Body of pancreas (tissue), 4 donors: ENCODE measurements at regions not wholly inside any gene's neighbourhood (a gene's known extent, or its start where the extent isn't known, plus 50 kb on each side); places are given as distances from the start of the nearest gene placed in this dataset.

Experiments used
- ATAC-seq: fragments of 150-250 bp; one replicate; pipeline ENCODE4 v1.9.1; 2016
- DNase-seq, 4 donors: peaks; one replicate each; pipeline ENCODE4 v3.0.0-alpha.2; 2019
- H3K27ac ChIP-seq, 4 donors: fragments of 200-600 bp; sonication (generic); 1 replicate in 3 of 4; 2 replicates in 1 of 4; pipeline versions ENCODE4 v1.5.1 to v1.6.1; 2016 to 2019; ENCODE audit warnings: mild to moderate bottlenecking in 1 of 4, mixed read lengths in 1 of 4, moderate library complexity in 1 of 4
- H3K27me3 ChIP-seq, 2 donors: fragments of 200-600 bp; sonication (generic); one replicate each; pipeline ENCODE4 v1.6.0; 2016; ENCODE audit warnings: mild to moderate bottlenecking in 1 of 2
- H3K36me3 ChIP-seq, 2 donors: fragments of 200-600 bp; sonication (generic); replicated peaks in 1 of 2; 2 replicates each; pipeline ENCODE4 v1.5.1; 2016; ENCODE audit warnings: low read depth in 2 of 2; ENCODE audit not compliant: insufficient read depth in 1 of 2
- H3K4me1 ChIP-seq: fragments of 200-600 bp; sonication (generic); one replicate; pipeline ENCODE4 v1.6.0; 2016
- H3K4me3 ChIP-seq, 2 donors: fragments of 200-600 bp; sonication (generic); 1 replicate in 1 of 2; 2 replicates in 1 of 2; pipeline ENCODE4 v1.5.1; 2016 to 2019
- H3K9me3 ChIP-seq, 3 donors: fragments of 200-600 bp; sonication (generic); 1 replicate in 2 of 3; 2 replicates in 1 of 3; pipeline ENCODE4 v1.5.1; 2016
- POLR2A ChIP-seq, 3 donors: fragments of 450-650 bp; IDR thresholded peaks; one replicate each; pipeline ENCODE4 v1.6.1; 2016; ENCODE audit warnings: antibody characterized with exemption in 3 of 3, mild to moderate bottlenecking in 2 of 3
- WGBS, 2 donors: methylation state at CpG; one replicate each; pipeline ENCODE4 v1.1.5; 2017; 5-methylcytosine and 5-hydroxymethylcytosine counted together
- intact Hi-C: fragments of 100-400 bp; cut with DNase I; formaldehyde crosslinking; loops from one replicate; pipeline ENCODE4 v1.15.1; 2023
- TF ChIP-seq, protein P1 (sequence below), 7 experiments: fragments of 450-650 bp in 4 of 7; fragments of 200-600 bp in 3 of 7; sonication (generic) in 3 of 7; IDR thresholded peaks; one replicate each; pipeline ENCODE4 v1.5.1; 2016 to 2019; ENCODE audit warnings: antibody characterized with exemption in 7 of 7

DNA sequence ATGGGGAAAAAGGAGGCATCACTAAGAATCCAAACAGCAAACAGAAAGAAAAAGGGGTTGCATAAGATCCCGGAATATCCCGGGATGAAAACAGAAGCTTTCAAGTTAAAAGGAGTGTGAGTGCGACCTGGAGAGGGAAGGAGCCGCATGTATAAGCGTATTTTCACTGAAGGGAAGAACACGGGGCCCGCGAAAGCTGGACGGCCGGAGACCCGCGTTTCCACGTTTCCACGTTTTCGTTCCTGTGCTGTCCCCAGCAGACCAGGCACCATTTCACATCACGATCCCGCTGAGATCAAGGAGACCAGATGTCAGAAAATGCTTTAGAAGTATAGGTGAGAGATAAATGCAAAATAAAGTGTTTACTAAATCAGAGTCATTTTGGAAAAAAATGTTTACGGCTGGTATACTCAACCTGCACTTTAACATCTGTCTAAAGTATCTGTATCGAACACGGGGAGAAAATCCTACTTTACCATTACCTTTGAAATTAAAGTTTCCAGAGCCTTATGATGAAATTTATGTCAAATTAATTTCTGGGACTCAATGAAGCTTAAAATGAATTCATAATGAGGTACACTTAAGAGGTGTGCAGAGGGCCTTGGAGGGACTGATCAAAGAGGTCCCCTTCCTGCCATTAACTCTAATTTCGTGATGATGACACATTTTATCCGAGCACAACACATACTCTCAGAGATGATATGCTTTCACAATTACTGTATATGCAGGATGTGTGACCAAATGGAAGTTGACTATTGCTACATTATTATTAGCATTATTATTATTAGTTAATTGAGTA, 71.0 kb upstream of the SALL3 start:
- Histone ChIP-seq H3K27ac (no peak overlapping the region), H3K9me3 (no peaks in the 10 kb centered on the region), H3K27me3 (no peaks in the 10 kb centered on the region), H3K4me1 (no peaks in the 10 kb centered on the region), H3K4me3 (no peak overlapping the region), H3K36me3 (no peaks in the 10 kb centered on the region)
- ATAC-seq = no peak
- WGBS, 2 donors = 80 to 81% methylated on average over 22 of the region's 22 CpGs
- no peak for DNase-seq
- intact Hi-C loops = no loop called here
- no peak for TF ChIP-seq POLR2A (IDR thresholded peaks at IDR 0.05)
- TF ChIP-seq, protein P1, sequence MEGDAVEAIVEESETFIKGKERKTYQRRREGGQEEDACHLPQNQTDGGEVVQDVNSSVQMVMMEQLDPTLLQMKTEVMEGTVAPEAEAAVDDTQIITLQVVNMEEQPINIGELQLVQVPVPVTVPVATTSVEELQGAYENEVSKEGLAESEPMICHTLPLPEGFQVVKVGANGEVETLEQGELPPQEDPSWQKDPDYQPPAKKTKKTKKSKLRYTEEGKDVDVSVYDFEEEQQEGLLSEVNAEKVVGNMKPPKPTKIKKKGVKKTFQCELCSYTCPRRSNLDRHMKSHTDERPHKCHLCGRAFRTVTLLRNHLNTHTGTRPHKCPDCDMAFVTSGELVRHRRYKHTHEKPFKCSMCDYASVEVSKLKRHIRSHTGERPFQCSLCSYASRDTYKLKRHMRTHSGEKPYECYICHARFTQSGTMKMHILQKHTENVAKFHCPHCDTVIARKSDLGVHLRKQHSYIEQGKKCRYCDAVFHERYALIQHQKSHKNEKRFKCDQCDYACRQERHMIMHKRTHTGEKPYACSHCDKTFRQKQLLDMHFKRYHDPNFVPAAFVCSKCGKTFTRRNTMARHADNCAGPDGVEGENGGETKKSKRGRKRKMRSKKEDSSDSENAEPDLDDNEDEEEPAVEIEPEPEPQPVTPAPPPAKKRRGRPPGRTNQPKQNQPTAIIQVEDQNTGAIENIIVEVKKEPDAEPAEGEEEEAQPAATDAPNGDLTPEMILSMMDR (IDR thresholded peaks at IDR 0.05) = no peak

DNA sequence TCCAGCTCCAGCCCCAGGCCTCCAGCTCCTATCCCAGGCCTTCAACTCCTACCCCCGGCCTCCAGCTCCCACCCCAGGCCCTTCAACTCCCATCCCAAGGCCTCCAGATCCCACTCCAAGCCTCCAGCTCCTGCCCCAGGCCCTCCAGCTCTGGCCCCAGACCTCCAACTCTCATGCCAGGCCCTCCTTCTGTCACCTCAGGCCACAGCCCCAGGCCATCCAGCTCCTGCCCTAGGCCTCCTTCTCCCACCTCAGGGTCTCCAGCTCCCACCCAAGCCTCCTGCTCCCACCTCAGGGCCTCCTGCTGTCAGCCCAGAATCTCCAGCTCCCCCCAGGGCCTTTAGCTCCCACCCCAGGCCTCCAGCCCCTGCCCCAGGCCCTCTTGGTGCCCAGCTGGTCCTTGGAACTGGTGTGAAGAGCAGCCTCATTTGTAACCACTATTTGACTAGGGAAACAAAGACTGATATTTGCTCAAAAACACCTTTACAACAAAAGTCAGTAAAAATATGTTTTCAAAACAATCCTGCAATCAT, 67.8 kb upstream of the SALL3 start:
- H3K4me1 ChIP-seq = no peaks in the 10 kb centered on the region
- H3K27ac ChIP-seq = no peak overlapping the region
- H3K27me3 ChIP-seq = no peaks in the 10 kb centered on the region
- DNase-seq (no peak), ATAC-seq (no peak)
- 47 to 65% methylated on average over 1 of the region's 1 CpG for WGBS, 2 donors
- intact Hi-C loops = no loop called here
- TF ChIP-seq, protein P1 (IDR thresholded peaks at IDR 0.05) = no peak
- no peak for TF ChIP-seq POLR2A (IDR thresholded peaks at IDR 0.05)
- no peaks in the 10 kb centered on the region for H3K36me3 ChIP-seq
- no peaks in the 10 kb centered on the region for H3K9me3 ChIP-seq
- no peak overlapping the region for H3K4me3 ChIP-seq

DNA sequence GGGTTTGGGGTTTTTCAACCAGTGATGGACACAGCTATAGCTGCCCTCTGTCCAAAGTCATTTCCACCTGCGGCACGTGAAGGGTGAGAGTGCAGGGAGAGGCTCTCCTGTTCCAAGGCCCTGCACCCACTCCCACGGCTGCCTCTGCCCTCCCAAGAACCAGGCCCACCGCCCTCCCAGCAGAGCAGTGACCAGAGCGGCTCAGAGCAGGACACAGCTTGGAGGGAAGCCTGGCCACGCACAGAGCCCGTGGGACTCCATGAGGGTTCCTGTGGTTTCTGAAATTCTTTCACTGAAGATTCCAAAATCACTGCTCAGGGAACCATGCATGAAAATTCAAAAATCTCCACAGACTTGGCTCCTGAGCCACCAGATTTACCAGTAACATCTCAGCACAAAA, 67.3 kb upstream of the SALL3 start:
- H3K4me3 ChIP-seq = no peak overlapping the region
- H3K27ac ChIP-seq = no peak overlapping the region
- H3K9me3 ChIP-seq = no peaks in the 10 kb centered on the region
- TF ChIP-seq, protein P1 (IDR thresholded peaks at IDR 0.05) = no peak
- TF ChIP-seq POLR2A (IDR thresholded peaks at IDR 0.05) = no peak
- ATAC-seq = no peak
- no peak for DNase-seq
- no peaks in the 10 kb centered on the region for H3K36me3 ChIP-seq
- no peaks in the 10 kb centered on the region for H3K4me1 ChIP-seq
- no peaks in the 10 kb centered on the region for H3K27me3 ChIP-seq
- 73 to 89% methylated on average over 3 to 7 of the region's 7 CpGs for WGBS, 2 donors
- intact Hi-C loops = no loop called here

DNA sequence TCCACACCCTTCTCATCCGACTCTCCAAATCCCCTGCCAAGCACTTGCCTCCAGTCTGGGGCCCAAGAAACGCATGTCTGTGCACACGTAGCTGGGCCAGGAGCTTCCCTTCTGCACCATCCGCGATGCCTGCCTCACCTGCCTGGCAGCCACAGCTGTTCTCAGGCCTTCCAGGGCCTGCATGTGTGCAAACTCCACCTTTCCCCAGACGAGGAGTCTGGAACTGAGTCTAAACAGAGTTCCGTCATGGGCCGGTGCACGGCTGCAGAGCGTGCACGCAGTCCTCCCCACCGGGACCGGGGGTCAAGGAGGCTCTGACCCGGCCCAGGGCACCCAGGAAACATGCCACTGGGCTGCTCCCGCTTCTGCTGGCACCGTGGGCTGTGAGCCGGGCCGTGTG, 66.8 kb upstream of the SALL3 start:
- Histone ChIP-seq H3K4me3 (no peak overlapping the region), H3K27me3 (no peaks in the 10 kb centered on the region), H3K9me3 (no peaks in the 10 kb centered on the region), H3K36me3 (no peaks in the 10 kb centered on the region), H3K4me1 (no peaks in the 10 kb centered on the region), H3K27ac (no peak overlapping the region)
- WGBS, 2 donors = 53 to 73% methylated on average over 5 to 18 of the region's 18 CpGs
- DNase-seq (no peak), ATAC-seq (no peak)
- TF ChIP-seq, protein P1 (IDR thresholded peaks at IDR 0.05) = no peak
- no peak for TF ChIP-seq POLR2A (IDR thresholded peaks at IDR 0.05)
- intact Hi-C loops = no loop called here

DNA sequence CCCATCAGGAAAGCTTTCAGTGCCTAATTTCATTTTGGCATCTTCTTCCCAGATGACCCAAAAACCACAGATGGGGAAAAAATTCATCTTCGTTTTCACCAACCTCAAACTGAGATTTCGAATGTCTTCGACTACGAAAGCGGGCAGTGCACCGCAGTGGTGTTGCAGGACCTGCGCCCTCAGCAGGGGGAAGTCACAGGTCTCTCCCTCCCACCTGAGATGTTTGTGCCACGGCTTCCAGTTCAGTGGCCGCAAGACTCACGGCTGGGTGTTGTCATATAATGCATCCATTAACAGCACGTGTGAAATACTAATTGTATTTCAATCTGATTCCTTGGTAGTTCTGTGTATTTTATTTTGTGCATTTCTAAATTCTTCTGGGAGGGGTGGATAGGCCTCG, 66.2 kb upstream of the SALL3 start:
- Histone ChIP-seq H3K4me1 (no peaks in the 10 kb centered on the region), H3K4me3 (no peak overlapping the region), H3K27ac (no peak overlapping the region), H3K9me3 (no peaks in the 10 kb centered on the region), H3K36me3 (no peaks in the 10 kb centered on the region), H3K27me3 (no peaks in the 10 kb centered on the region)
- intact Hi-C loops = no loop called here
- 68 to 79% methylated on average over 12 of the region's 12 CpGs for WGBS, 2 donors
- no peak for DNase-seq
- TF ChIP-seq POLR2A (IDR thresholded peaks at IDR 0.05) = no peak
- TF ChIP-seq, protein P1 (IDR thresholded peaks at IDR 0.05) = no peak
- no peak for ATAC-seq
